ENCODE measurements at regions not wholly inside any gene's neighbourhood (a gene's known extent, or its start where the extent isn't known, plus 50 kb on each side); places are given as distances from the start of the nearest gene placed in this dataset.
A peak's percentile ranks its signal among the peaks of the same experiment; 100 is the strongest.

DNA sequence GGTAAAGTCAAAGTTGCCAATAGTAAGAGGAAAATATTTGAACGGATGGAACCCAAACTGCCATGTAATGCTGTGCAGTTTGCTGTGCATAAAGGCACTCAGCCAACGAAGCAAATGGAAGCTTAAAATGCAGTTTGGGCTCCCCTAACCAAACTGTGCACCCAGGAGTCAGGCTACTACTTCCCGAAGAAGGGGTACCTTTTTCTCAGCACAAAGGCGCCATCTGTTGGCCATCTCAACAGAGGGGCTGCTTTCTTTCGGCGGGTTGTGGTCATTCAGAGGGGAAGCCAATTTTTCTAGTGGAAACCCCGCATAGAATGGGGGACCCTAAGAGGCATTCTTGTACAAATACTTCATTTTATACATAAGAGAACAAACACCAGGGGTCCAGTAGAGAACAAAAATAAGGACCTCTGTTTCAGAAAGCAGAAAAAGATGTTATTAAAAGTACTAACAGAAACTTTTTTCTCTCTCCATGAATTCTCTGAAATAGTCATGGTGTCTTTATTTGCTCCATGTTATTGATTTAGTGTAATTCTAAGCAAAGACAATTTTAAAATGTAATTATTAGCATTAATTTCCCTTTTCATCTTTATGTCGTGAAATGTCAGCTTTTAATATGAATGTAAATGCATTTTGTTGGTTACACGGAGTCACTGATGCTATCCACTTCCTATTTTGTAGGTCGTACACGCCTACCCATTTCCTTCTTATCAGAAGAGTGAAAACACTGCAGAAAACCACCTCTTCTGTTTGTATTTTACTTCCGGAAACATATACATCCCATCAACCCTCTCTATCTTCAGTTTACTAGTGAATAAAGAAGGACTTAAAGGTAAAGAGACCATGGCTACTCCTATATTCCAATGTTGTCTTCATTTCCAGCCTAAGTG, 453.3 kb downstream of the KCNJ2 start:
- TF ChIP-seq, protein P1, sequence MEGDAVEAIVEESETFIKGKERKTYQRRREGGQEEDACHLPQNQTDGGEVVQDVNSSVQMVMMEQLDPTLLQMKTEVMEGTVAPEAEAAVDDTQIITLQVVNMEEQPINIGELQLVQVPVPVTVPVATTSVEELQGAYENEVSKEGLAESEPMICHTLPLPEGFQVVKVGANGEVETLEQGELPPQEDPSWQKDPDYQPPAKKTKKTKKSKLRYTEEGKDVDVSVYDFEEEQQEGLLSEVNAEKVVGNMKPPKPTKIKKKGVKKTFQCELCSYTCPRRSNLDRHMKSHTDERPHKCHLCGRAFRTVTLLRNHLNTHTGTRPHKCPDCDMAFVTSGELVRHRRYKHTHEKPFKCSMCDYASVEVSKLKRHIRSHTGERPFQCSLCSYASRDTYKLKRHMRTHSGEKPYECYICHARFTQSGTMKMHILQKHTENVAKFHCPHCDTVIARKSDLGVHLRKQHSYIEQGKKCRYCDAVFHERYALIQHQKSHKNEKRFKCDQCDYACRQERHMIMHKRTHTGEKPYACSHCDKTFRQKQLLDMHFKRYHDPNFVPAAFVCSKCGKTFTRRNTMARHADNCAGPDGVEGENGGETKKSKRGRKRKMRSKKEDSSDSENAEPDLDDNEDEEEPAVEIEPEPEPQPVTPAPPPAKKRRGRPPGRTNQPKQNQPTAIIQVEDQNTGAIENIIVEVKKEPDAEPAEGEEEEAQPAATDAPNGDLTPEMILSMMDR (IDR thresholded peaks at IDR 0.05): peak in 3 of 6 experiments; percentile 20 to 45 (median 45)
- no peak for TF ChIP-seq POLR2A (IDR thresholded peaks at IDR 0.05)

Measured in Peyer's patch (tissue), 4 donors.